Small intestine (tissue), 7 donors: ENCODE measurements at regions not wholly inside any gene's neighbourhood (a gene's known extent, or its start where the extent isn't known, plus 50 kb on each side); places are given as distances from the start of the nearest gene placed in this dataset.
"Not testable (repeated sequence)": the region's sequence is repeated elsewhere in the genome, so short reads cannot be mapped to it uniquely, and the experiment has no call there.

Source experiments
- DNase-seq, 2 donors: peaks; one replicate each; pipeline versions ENCODE4 v3.0.0 to v3.0.0-alpha.2; 2013
- FAIRE-seq: peaks from 2 replicates; lab custom pipeline; 2012; peaks lifted over from hg19 to GRCh38; lab: Jason Lieb, UNC
- H3K27ac ChIP-seq, 3 donors: one replicate each; pipeline ENCODE4 v1.5.1; 2013; ENCODE audit warnings: low read length in 2 of 3, mild to moderate bottlenecking in 2 of 3, control low read depth in 1 of 3, inconsistent platforms in 1 of 3, low read depth in 1 of 3, moderate library complexity in 1 of 3
- H3K27me3 ChIP-seq, 3 donors: one replicate each; pipeline ENCODE4 v1.6.1; 2013; ENCODE audit warnings: low read length in 3 of 3, inconsistent platforms in 1 of 3; ENCODE audit not compliant: control insufficient read depth in 3 of 3, insufficient read depth in 3 of 3
- H3K36me3 ChIP-seq, 3 donors: one replicate each; pipeline ENCODE4 v1.6.1; 2013; ENCODE audit warnings: low read length in 3 of 3, inconsistent platforms in 1 of 3, low read depth in 1 of 3, mild to moderate bottlenecking in 1 of 3, moderate library complexity in 1 of 3; ENCODE audit not compliant: control insufficient read depth in 3 of 3, insufficient read depth in 2 of 3
- H3K4me1 ChIP-seq, 3 donors: one replicate each; pipeline ENCODE4 v1.6.1; 2013; ENCODE audit warnings: low read length in 2 of 3, inconsistent platforms in 1 of 3, low read depth in 1 of 3, mild to moderate bottlenecking in 1 of 3, moderate library complexity in 1 of 3; ENCODE audit not compliant: control insufficient read depth in 3 of 3, insufficient read depth in 2 of 3
- H3K4me3 ChIP-seq, 3 donors: one replicate each; pipeline ENCODE4 v1.5.1; 2013; ENCODE audit warnings: low read length in 3 of 3, control low read depth in 1 of 3, inconsistent platforms in 1 of 3, low read depth in 1 of 3, mild to moderate bottlenecking in 1 of 3, moderate library complexity in 1 of 3
- H3K9me3 ChIP-seq, 2 donors: one replicate each; pipeline ENCODE4 v1.6.1; 2013; ENCODE audit warnings: low read depth in 1 of 2, low read length in 1 of 2; ENCODE audit not compliant: control insufficient read depth in 2 of 2, insufficient read depth in 1 of 2
- WGBS, 3 donors: extraction: QIAGEN DNeasy Blood & Tissue Kit; methylation state at CpG; one replicate each; pipeline ENCODE4 v1.1.7; 2013; 5-methylcytosine and 5-hydroxymethylcytosine counted together
- donor health status: healthy with polysubstance abuse.
- donor health status: control.
- donor health status: control.
- donor health status: Bipolar disorder and iron deficiency.
- donor health status: healthy.

- no peak overlapping the region for H3K27ac ChIP-seq
- DNase-seq, result no peak
- peaks cover 0 to 10% of the 10 kb centered on the region in 2 donors for H3K9me3 ChIP-seq
- H3K4me3 ChIP-seq, result no peak overlapping the region
- FAIRE-seq, result no peak
- H3K4me1 ChIP-seq, result no peaks in the 10 kb centered on the region
- 64 to 69% (median 68%) methylated on average over 16 of the region's 16 CpGs for WGBS, 3 donors
- no peaks in the 10 kb centered on the region for H3K36me3 ChIP-seq
- no peaks in the 10 kb centered on the region for H3K27me3 ChIP-seq
Measured at GRCh38 chr10:56095506-56096225, 265.4 kb downstream of the ZWINT start.

DNA sequence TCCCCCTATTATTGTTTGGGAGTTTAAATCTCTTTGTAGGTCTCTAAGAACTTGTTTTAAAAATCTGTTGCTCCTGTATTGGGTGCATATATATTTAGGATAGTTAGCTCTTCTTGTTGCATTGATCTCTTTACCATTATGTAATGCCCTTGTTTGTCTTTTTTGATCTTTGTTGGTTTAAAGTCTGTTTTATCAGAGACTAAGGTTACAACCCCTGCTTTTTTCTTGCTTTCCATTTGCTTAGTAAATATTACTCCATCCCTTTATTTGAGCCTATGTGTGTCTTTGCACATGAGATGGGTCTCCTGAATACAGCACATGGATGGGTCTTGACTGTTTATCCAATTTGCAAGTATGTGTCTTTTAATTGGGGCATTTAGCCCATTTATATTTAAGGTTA, 267.4 kb downstream of the ZWINT start:
- H3K27ac ChIP-seq, H3K27me3 ChIP-seq, H3K4me1 ChIP-seq, H3K9me3 ChIP-seq, H3K36me3 ChIP-seq, DNase-seq, FAIRE-seq, H3K4me3 ChIP-seq: not testable (repeated sequence)

- DNase-seq, result no peak
- H3K4me3 ChIP-seq, result no peak overlapping the region
- no peak for FAIRE-seq
- peaks cover 0 to 10% of the 10 kb centered on the region in 2 donors for H3K9me3 ChIP-seq
- no peak overlapping the region for H3K27ac ChIP-seq
- H3K27me3 ChIP-seq, result no peaks in the 10 kb centered on the region
- no peaks in the 10 kb centered on the region for H3K36me3 ChIP-seq
- no peaks in the 10 kb centered on the region for H3K4me1 ChIP-seq
Measured at GRCh38 chr10:56091872-56092271, 269.2 kb downstream of the ZWINT start.

- Histone ChIP-seq H3K4me3 (no peak overlapping the region), H3K27me3 (no peaks in the 10 kb centered on the region), H3K36me3 (no peaks in the 10 kb centered on the region), H3K27ac (no peak overlapping the region), H3K4me1 (no peaks in the 10 kb centered on the region), H3K9me3 (peaks cover 0 to 10% of the 10 kb centered on the region in 2 donors)
- WGBS, 3 donors, result 49 to 55% (median 51%) methylated on average over 3 of the region's 3 CpGs
- no peak for FAIRE-seq
- DNase-seq, result no peak
Measured at GRCh38 chr10:56090914-56091540, 270.0 kb downstream of the ZWINT start.

DNA sequence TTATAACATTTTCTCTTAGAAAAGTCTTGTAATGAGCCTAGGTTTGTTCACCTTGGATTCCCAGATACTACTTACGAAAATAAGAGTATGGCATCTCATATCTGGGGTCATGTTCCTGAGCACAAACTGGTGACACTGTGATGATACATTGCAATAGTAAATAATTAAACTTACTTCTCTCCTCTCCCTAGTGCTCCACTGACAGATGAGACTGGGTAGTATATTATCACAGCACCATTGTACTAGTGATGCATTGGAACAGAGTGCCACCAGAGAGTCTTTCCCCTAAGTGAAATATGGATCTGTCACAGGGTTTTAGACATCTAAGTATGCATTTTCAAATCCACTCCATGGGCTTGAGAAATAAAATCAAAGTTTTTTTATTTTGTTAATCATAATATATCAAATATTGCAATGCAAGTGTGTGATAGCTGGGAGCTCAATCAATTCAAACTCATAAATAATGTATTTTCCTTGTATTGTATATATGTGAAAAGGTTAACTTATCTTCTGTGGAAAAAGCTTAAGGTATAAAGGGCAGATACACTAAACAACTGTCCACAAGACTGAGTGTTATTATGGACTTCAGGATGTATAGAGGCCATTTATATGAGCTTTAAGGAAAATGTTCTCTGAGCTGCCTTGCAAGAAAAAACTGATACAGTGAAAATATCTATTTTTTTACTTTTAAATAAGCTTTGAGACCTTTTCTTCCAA, 275.5 kb downstream of the ZWINT start:
- Histone ChIP-seq H3K27ac (no peak overlapping the region), H3K4me1 (no peaks in the 10 kb centered on the region), H3K36me3 (no peaks in the 10 kb centered on the region), H3K4me3 (no peak overlapping the region), H3K27me3 (no peaks in the 10 kb centered on the region), H3K9me3 (no peaks in the 10 kb centered on the region)
- FAIRE-seq (no peak), DNase-seq (no peak)
- 52 to 77% (median 54%) methylated on average over 1 of the region's 1 CpG for WGBS, 3 donors

- 85 to 90% (median 89%) methylated on average over 3 of the region's 3 CpGs for WGBS, 3 donors
- Histone ChIP-seq H3K4me3 (no peak overlapping the region), H3K4me1 (no peaks in the 10 kb centered on the region), H3K9me3 (no peaks in the 10 kb centered on the region), H3K36me3 (no peaks in the 10 kb centered on the region), H3K27me3 (no peaks in the 10 kb centered on the region), H3K27ac (no peak overlapping the region)
- FAIRE-seq, result no peak
- no peak for DNase-seq
Measured at GRCh38 chr10:56082169-56082568, 278.9 kb downstream of the ZWINT start.

DNA sequence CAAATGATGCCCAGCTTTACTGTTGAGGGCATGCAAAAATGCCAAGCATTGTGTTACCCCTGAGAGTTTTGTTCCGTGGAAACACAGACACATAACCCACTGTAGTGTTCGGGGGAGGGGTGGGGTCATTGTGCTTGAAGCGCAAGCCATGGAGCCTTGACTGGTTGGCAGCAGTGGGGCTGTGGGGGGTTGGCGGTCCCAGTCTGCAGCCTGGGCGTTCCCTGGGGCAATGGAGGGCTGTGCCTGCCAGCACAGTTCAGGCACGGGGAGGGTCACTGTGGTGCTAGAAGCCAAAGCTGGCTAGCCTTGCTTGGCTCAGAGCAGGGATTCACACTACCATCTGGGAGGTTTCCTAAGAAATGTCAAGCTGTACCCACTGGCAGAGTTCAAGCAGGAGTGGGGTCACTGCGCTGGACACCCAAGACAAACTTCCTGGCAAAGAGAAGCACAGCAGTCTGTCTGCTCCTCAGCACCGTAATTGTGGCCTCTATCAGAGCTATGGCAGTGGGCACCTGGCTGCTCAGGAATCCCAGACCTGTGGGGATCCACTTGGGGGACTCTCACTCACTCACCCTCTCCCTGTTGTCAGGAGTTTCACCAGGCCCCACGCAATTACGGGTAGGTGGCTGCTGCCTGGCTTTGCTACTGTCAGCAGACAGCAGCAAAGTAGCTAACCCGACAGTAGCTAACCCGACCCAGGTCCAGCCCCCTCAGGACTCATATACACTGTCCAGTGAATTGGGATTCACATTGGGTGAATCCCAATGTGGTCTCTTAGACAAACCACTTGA, 292.4 kb downstream of the ZWINT start:
- FAIRE-seq, result no peak
- Histone ChIP-seq H3K27ac (no peak overlapping the region), H3K36me3 (no peaks in the 10 kb centered on the region), H3K4me3 (no peak overlapping the region), H3K27me3 (no peaks in the 10 kb centered on the region), H3K4me1 (no peaks in the 10 kb centered on the region), H3K9me3 (peaks cover 0 to 12% of the 10 kb centered on the region in 2 donors)
- no peak for DNase-seq
- 68 to 76% (median 71%) methylated on average over 12 of the region's 12 CpGs for WGBS, 3 donors

- H3K36me3 ChIP-seq, result no peaks in the 10 kb centered on the region
- peaks cover 0 to 12% of the 10 kb centered on the region in 2 donors for H3K9me3 ChIP-seq
- H3K27ac ChIP-seq, result no peak overlapping the region
- H3K4me3 ChIP-seq, result no peak overlapping the region
- H3K4me1 ChIP-seq, result no peaks in the 10 kb centered on the region
- no peak for DNase-seq
- WGBS, 3 donors, result 66 to 74% (median 69%) methylated on average over 2 of the region's 2 CpGs
- no peaks in the 10 kb centered on the region for H3K27me3 ChIP-seq
- FAIRE-seq, result no peak
Measured at GRCh38 chr10:56068040-56068439, 293.0 kb downstream of the ZWINT start.
